Ovary (tissue), 3 donors: ENCODE measurements at regions not wholly inside any gene's neighbourhood (a gene's known extent, or its start where the extent isn't known, plus 50 kb on each side); places are given as distances from the start of the nearest gene placed in this dataset.

Experiments
- CTCF ChIP-seq, 3 donors: fragments of 450-650 bp in 2 of 3; fragments of 200-600 bp in 1 of 3; IDR thresholded peaks; one replicate each; pipeline versions ENCODE4 v1.5.1 to v1.8.0; 2016 to 2022; ENCODE audit warnings: antibody characterized with exemption in 3 of 3, mild to moderate bottlenecking in 1 of 3
- EP300 ChIP-seq: sonication (generic); formaldehyde crosslinking; IDR thresholded peaks from one replicate; pipeline ENCODE4 v1.6.1; 2017; ENCODE audit warnings: antibody characterized with exemption
- donor health status: DM: no; HTN: no; CAD: no.

GRCh38 chr1:238999944-239000343 is 386.4 kb upstream of the CHRM3 start:
- TF ChIP-seq CTCF (IDR thresholded peaks at IDR 0.05) (no peak), EP300 (no peak)
